DND-41 (cell line): ENCODE measurements at regions not wholly inside any gene's neighbourhood (a gene's known extent, or its start where the extent isn't known, plus 50 kb on each side); places are given as distances from the start of the nearest gene placed in this dataset.
"Not testable (repeated sequence)": the region's sequence is repeated elsewhere in the genome, so short reads cannot be mapped to it uniquely, and the experiment has no call there.

ENCODE experiments used
- ATAC-seq: fragments of 200-7000 bp; cut with Tn5 transposase; 3 replicates; pipeline ENCODE4 v1.9.1; 2021; ENCODE audit warnings: low read depth; ENCODE audit not compliant: insufficient read depth
- DNase-seq: peaks from one replicate; pipeline ENCODE4 v3.0.0-alpha.2; 2020
- H2AFZ ChIP-seq: 2 replicates; pipeline ENCODE4 v1.6.0; 2012; ENCODE audit warnings: low read depth, low read length
- H3K27ac ChIP-seq: 2 replicates; pipeline ENCODE4 v1.5.1; 2012; ENCODE audit warnings: low read length, inconsistent platforms
- H3K27me3 ChIP-seq: fragments of 200-600 bp; sonication (generic); 2 replicates; pipeline ENCODE4 v1.6.0; 2012; ENCODE audit warnings: low read length, mild to moderate bottlenecking, inconsistent platforms; ENCODE audit not compliant: insufficient read depth, poor library complexity
- H3K36me3 ChIP-seq: 2 replicates; pipeline ENCODE4 v1.5.1; 2012; ENCODE audit warnings: low read length, inconsistent platforms; ENCODE audit not compliant: insufficient read depth
- H3K4me1 ChIP-seq: 2 replicates; pipeline ENCODE4 v1.5.1; 2012; ENCODE audit warnings: mild to moderate bottlenecking, low read length; ENCODE audit not compliant: insufficient read depth
- H3K4me2 ChIP-seq: 2 replicates; pipeline ENCODE4 v1.6.0; 2012; ENCODE audit warnings: mild to moderate bottlenecking, moderate library complexity, low read length, inconsistent platforms; ENCODE audit not compliant: insufficient read depth
- H3K4me3 ChIP-seq, 2 experiments: fragments of 200-600 bp in 1 of 2; shearing (Covaris generic) in 1 of 2; 2 replicates each; pipeline ENCODE4 v1.5.1; 2012 to 2016; ENCODE audit warnings: inconsistent platforms in 2 of 2, low read length in 2 of 2, mild to moderate bottlenecking in 2 of 2, low read depth in 1 of 2, moderate library complexity in 1 of 2
- H3K79me2 ChIP-seq: 2 replicates; pipeline ENCODE4 v1.6.0; 2012; ENCODE audit warnings: low read length, inconsistent platforms; ENCODE audit not compliant: insufficient read depth
- H3K9ac ChIP-seq: 2 replicates; pipeline ENCODE4 v1.6.0; 2012; ENCODE audit warnings: low read depth, mild to moderate bottlenecking, inconsistent platforms, low read length, moderate library complexity
- H3K9me3 ChIP-seq: 2 replicates; pipeline ENCODE4 v1.5.1; 2012; ENCODE audit warnings: low read length, moderate library complexity, mild to moderate bottlenecking, inconsistent platforms; ENCODE audit not compliant: insufficient read depth, severe bottlenecking
- H4K20me1 ChIP-seq: 2 replicates; pipeline ENCODE4 v1.6.0; 2012; ENCODE audit warnings: low read length; ENCODE audit not compliant: insufficient read depth

DNA sequence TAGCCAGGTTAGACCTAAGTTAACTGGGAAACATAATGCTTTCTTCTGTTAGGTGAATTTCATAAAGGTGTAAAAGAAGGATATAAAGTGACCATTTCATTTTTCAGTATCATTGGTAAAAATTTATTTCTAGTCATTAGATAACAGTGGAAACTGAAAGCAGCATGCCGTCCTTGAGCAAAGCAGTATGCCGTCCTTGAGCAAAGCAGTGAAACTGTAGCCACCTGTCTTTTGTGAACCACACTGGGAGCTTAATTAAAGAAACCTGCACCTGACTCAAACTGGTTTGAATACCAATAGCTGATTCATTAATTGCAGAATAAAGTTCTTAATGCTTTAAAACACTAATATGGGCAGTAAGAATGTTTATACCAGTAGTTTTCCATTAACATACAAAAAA is 281.5 kb upstream of the OR4C13 start:
- ATAC-seq, H3K4me2 ChIP-seq, H3K27ac ChIP-seq, H3K4me1 ChIP-seq, H3K36me3 ChIP-seq, DNase-seq, H4K20me1 ChIP-seq, H3K4me3 ChIP-seq, H3K79me2 ChIP-seq, H2AFZ ChIP-seq, H3K9me3 ChIP-seq, H3K9ac ChIP-seq, H3K27me3 ChIP-seq: not testable (repeated sequence)

GRCh38 chr11:49702121-49702520 is 250.1 kb upstream of the OR4C13 start:
- not testable (repeated sequence) for ATAC-seq, H3K27ac ChIP-seq, H3K4me1 ChIP-seq

GRCh38 chr11:49750447-49750846 is 201.7 kb upstream of the OR4C13 start:
- not testable (repeated sequence) for H3K9ac ChIP-seq, H3K4me1 ChIP-seq, H4K20me1 ChIP-seq, ATAC-seq, H3K36me3 ChIP-seq, H3K27ac ChIP-seq, H3K4me3 ChIP-seq, H3K9me3 ChIP-seq, H3K4me2 ChIP-seq, DNase-seq, H2AFZ ChIP-seq, H3K79me2 ChIP-seq, H3K27me3 ChIP-seq

More at GRCh38 chr11:49702121-49702520, 250.1 kb upstream of the OR4C13 start:
- not testable (repeated sequence) for DNase-seq, H4K20me1 ChIP-seq, H3K79me2 ChIP-seq, H3K9ac ChIP-seq, H3K4me2 ChIP-seq, H2AFZ ChIP-seq, H3K27me3 ChIP-seq, H3K4me3 ChIP-seq, H3K9me3 ChIP-seq, H3K36me3 ChIP-seq

DNA sequence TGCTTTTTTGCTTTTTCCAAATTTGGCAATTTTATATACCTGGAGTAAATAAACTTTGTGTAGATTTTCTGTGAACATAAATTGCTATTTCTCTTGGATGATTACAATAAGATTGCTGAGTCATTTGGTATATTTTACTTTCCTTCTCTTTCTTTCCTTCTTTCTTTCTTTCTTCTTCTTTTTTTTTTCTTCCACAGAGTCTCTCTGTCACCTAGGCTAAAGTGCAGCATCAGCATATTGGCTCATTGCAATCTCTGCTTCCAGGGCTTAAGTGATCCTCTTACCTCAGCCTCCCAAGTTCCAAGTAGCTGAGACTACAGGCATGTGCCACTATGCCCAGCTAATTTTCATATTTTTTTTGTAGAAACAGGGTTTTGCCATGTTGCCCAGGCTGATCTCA is 201.2 kb upstream of the OR4C13 start:
- H4K20me1 ChIP-seq, H3K9me3 ChIP-seq, H3K27ac ChIP-seq, H3K27me3 ChIP-seq, ATAC-seq, H3K4me2 ChIP-seq, DNase-seq, H2AFZ ChIP-seq, H3K4me1 ChIP-seq, H3K36me3 ChIP-seq, H3K79me2 ChIP-seq, H3K9ac ChIP-seq, H3K4me3 ChIP-seq: not testable (repeated sequence)

- H3K4me2 ChIP-seq, H3K4me1 ChIP-seq, H2AFZ ChIP-seq, H3K4me3 ChIP-seq, H3K79me2 ChIP-seq, H3K27ac ChIP-seq, H3K27me3 ChIP-seq, H3K36me3 ChIP-seq, H3K9me3 ChIP-seq, ATAC-seq, H4K20me1 ChIP-seq, H3K9ac ChIP-seq, DNase-seq: not testable (repeated sequence)
Observed at GRCh38 chr11:49780791-49781190, 171.4 kb upstream of the OR4C13 start.

- H3K4me3 ChIP-seq, H3K9me3 ChIP-seq, DNase-seq, H3K79me2 ChIP-seq, H3K27ac ChIP-seq, H3K9ac ChIP-seq, H2AFZ ChIP-seq, H3K36me3 ChIP-seq, H4K20me1 ChIP-seq, H3K4me2 ChIP-seq, ATAC-seq, H3K4me1 ChIP-seq, H3K27me3 ChIP-seq: not testable (repeated sequence)
Observed at GRCh38 chr11:49782000-49782399, 170.2 kb upstream of the OR4C13 start.

GRCh38 chr11:49783841-49784240 is 168.3 kb upstream of the OR4C13 start:
- H2AFZ ChIP-seq, H3K9me3 ChIP-seq, H3K27me3 ChIP-seq, ATAC-seq, H3K4me3 ChIP-seq, H4K20me1 ChIP-seq, H3K9ac ChIP-seq, DNase-seq, H3K27ac ChIP-seq, H3K4me1 ChIP-seq, H3K36me3 ChIP-seq, H3K79me2 ChIP-seq, H3K4me2 ChIP-seq: not testable (repeated sequence)

GRCh38 chr11:49789787-49790186 is 162.4 kb upstream of the OR4C13 start:
- DNase-seq, H3K4me3 ChIP-seq, H3K4me1 ChIP-seq, H3K79me2 ChIP-seq, H3K36me3 ChIP-seq, H4K20me1 ChIP-seq, H3K27ac ChIP-seq, H2AFZ ChIP-seq, H3K9ac ChIP-seq, H3K9me3 ChIP-seq, H3K4me2 ChIP-seq, H3K27me3 ChIP-seq: not testable (repeated sequence)
- peak; percentile 78 for ATAC-seq
